ENCODE measurements at regions not wholly inside any gene's neighbourhood (a gene's known extent, or its start where the extent isn't known, plus 50 kb on each side); places are given as distances from the start of the nearest gene placed in this dataset.

GRCh38 chr2:121103960-121104359, 181.0 kb downstream of the TFCP2L1 start:
- Histone ChIP-seq H3K4me3 (replicated peaks in 1 of 3; ENCODE audit: insufficient read depth in 1 of 3, low read depth in 2 of 3, low read length in 3 of 3) (no peak overlapping the region), H2AFZ (ENCODE audit: low read length) (no peak overlapping the region), H4K20me1 (ENCODE audit: insufficient read depth, low read length) (no peaks in the 10 kb centered on the region), H3K9ac (ENCODE audit: insufficient read depth, low read depth, low read length) (no peak overlapping the region), H3K79me2 (ENCODE audit: insufficient read depth, low read length) (no peaks in the 10 kb centered on the region), H3K4me2 (ENCODE audit: low read depth, low read length) (no peak overlapping the region), H3K4me1 (ENCODE audit: insufficient read depth, low read length) (no peaks in the 10 kb centered on the region), H3K27ac (ENCODE audit: extremely low read length, insufficient read depth, low read length) (no peak overlapping the region), H3K9me3 (ENCODE audit: low read length) (no peaks in the 10 kb centered on the region), H3K27me3 (ENCODE audit: control insufficient read depth in 1 of 2, insufficient read depth in 2 of 2, low read length in 2 of 2) (peaks cover 8 to 32% of the 10 kb centered on the region in 2 experiments; a peak in 3 of 5 replicates), H3K36me3 (replicated peaks in 1 of 2; ENCODE audit: control insufficient read depth in 1 of 2, insufficient read depth in 2 of 2, low read length in 2 of 2) (no peaks in the 10 kb centered on the region)
- POLR2A ChIA-PET, result no interaction called here
- BruUV-seq (replicated peaks), result no TSS peak
- DNase-seq (ENCODE audit: low spot score) (no peak), ATAC-seq (no peak), FAIRE-seq (no peak)
- WGBS (ENCODE audit: low lambda C conversion rate), result 4% methylated on average over 5 of the region's 5 CpGs
- TF ChIP-seq ZNF230 (CRISPR knock-in tag; IDR thresholded peaks at IDR 0.05) (no peak), SMAD3 (CRISPR knock-in tag; IDR thresholded peaks at IDR 0.05) (no peak), ATF7-NPFF (CRISPR knock-in tag; IDR thresholded peaks at IDR 0.05; ENCODE audit: low read depth) (no peak), ZNF468 (CRISPR knock-in tag; IDR thresholded peaks at IDR 0.05) (no peak)
- in situ Hi-C loops (cut with HindIII; ENCODE audit: extremely low pct_ligation_motif_present, low pct_unique_long_range_greater_than_20kb), result no loop called here
- CTCF ChIA-PET (ENCODE audit: low intra/inter-chr PET ratio, low total read pairs), result no interaction called here
- intact Hi-C loops (cut with micrococcal nuclease; ENCODE audit: unreplicated experiment), result no loop called here

- TF ChIP-seq REST (IDR thresholded peaks at IDR 0.05; ENCODE audit: borderline replicate concordance in 1 of 2, low read depth in 1 of 2, low read length in 2 of 2) (peak; percentile 67 to 91), ZNF777 (CRISPR knock-in tag; IDR thresholded peaks at IDR 0.05) (no peak), MIER2 (CRISPR knock-in tag; IDR thresholded peaks at IDR 0.05) (peak; percentile 92)
- H3K9ac ChIP-seq (ENCODE audit: insufficient read depth, low read depth, low read length), result no peak overlapping the region
- intact Hi-C loops (cut with micrococcal nuclease; ENCODE audit: unreplicated experiment) (no loop called here), in situ Hi-C loops (cut with HindIII; ENCODE audit: extremely low pct_ligation_motif_present, low pct_unique_long_range_greater_than_20kb) (no loop called here)
- DNase-seq (ENCODE audit: low spot score) (no peak), ATAC-seq (peak; percentile 29; the same call in 1 of the 3 replicates), FAIRE-seq (no peak)
- WGBS (ENCODE audit: low lambda C conversion rate), result 24% methylated on average over 7 of the region's 10 CpGs
- POLR2A ChIA-PET, result no interaction called here
- no peaks in the 10 kb centered on the region for H4K20me1 ChIP-seq (ENCODE audit: insufficient read depth, low read length)
- H3K36me3 ChIP-seq (replicated peaks in 1 of 2; ENCODE audit: control insufficient read depth in 1 of 2, insufficient read depth in 2 of 2, low read length in 2 of 2), result no peaks in the 10 kb centered on the region
- no peaks in the 10 kb centered on the region for H3K79me2 ChIP-seq (ENCODE audit: insufficient read depth, low read length)
- no peak overlapping the region for H3K4me2 ChIP-seq (ENCODE audit: low read depth, low read length)
- H3K9me3 ChIP-seq (ENCODE audit: low read length), result no peaks in the 10 kb centered on the region
- peaks cover 5 to 30% of the 10 kb centered on the region in 2 experiments; a peak in 3 of 5 replicates for H3K27me3 ChIP-seq (ENCODE audit: control insufficient read depth in 1 of 2, insufficient read depth in 2 of 2, low read length in 2 of 2)
- H3K4me1 ChIP-seq (ENCODE audit: insufficient read depth, low read length), result peaks cover 4% of the 10 kb centered on the region
- H2AFZ ChIP-seq (ENCODE audit: low read length), result no peak overlapping the region
- no peak overlapping the region for H3K27ac ChIP-seq (ENCODE audit: extremely low read length, insufficient read depth, low read length)
- CTCF ChIA-PET (ENCODE audit: low intra/inter-chr PET ratio, low total read pairs), result no interaction called here
- H3K4me3 ChIP-seq (replicated peaks in 1 of 3; ENCODE audit: insufficient read depth in 1 of 3, low read depth in 2 of 3, low read length in 3 of 3), result no peak overlapping the region
- no TSS peak for BruUV-seq (replicated peaks)
Observed at GRCh38 chr2:121104721-121105141, 180.3 kb downstream of the TFCP2L1 start.

Measured in HepG2 (cell line).